Adrenal gland (tissue), 9 donors: ENCODE measurements at regions not wholly inside any gene's neighbourhood (a gene's known extent, or its start where the extent isn't known, plus 50 kb on each side); places are given as distances from the start of the nearest gene placed in this dataset.

Experiments used
- DNase-seq, 7 donors: peaks; one replicate each; pipeline ENCODE4 v3.0.0-alpha.2; 2019 to 2020
- H3K27ac ChIP-seq, 5 donors: fragments of 200-600 bp; sonication (generic) in 4 of 5; 1 replicate in 3 of 5; 2 replicates in 2 of 5; pipeline versions ENCODE4 v1.5.1 to v1.8.0; 2016 to 2020; ENCODE audit warnings: mild to moderate bottlenecking in 1 of 5
- H3K27me3 ChIP-seq: fragments of 200-600 bp; 2 replicates; pipeline ENCODE4 v1.8.0; 2021
- H3K36me3 ChIP-seq, 2 donors: fragments of 200-600 bp; replicated peaks in 1 of 2; 1 replicate in 1 of 2; 2 replicates in 1 of 2; pipeline versions ENCODE4 v1.5.1 to v1.8.0; 2018 to 2022
- H3K4me1 ChIP-seq, 2 donors: fragments of 200-600 bp; replicated peaks in 1 of 2; 1 replicate in 1 of 2; 2 replicates in 1 of 2; pipeline versions ENCODE4 v1.5.1 to v1.8.0; 2018 to 2021
- H3K4me3 ChIP-seq, 4 donors: fragments of 200-600 bp; sonication (generic) in 3 of 4; one replicate each; pipeline ENCODE4 v1.5.1; 2016 to 2018
- H3K9me3 ChIP-seq, 3 donors: fragments of 200-600 bp; sonication (generic) in 1 of 3; replicated peaks in 1 of 3; 1 replicate in 2 of 3; 2 replicates in 1 of 3; pipeline versions ENCODE4 v1.5.1 to v1.8.0; 2016 to 2021
- CTCF ChIP-seq, 6 experiments: fragments of 450-650 bp in 4 of 6; fragments of 200-600 bp in 2 of 6; sonication (generic) in 1 of 6; IDR thresholded peaks; 1 replicate in 5 of 6; 2 replicates in 1 of 6; pipeline versions ENCODE4 v1.5.1 to v1.8.0; 2016 to 2021; ENCODE audit warnings: antibody characterized with exemption in 6 of 6, mild to moderate bottlenecking in 2 of 6, moderate library complexity in 1 of 6
- POLR2A ChIP-seq, 2 donors: fragments of 450-650 bp; IDR thresholded peaks; one replicate each; pipeline ENCODE4 v1.6.1; 2017; ENCODE audit warnings: antibody characterized with exemption in 2 of 2, mild to moderate bottlenecking in 2 of 2, moderate library complexity in 1 of 2
- WGBS, 4 donors: extraction: QIAGEN DNeasy Blood & Tissue Kit in 2 of 4; methylation state at CpG; one replicate each; pipeline versions ENCODE4 v1.1.5 to v1.1.7; 2013 to 2017; 5-methylcytosine and 5-hydroxymethylcytosine counted together
- intact Hi-C, 2 donors: fragments of 100-400 bp; cut with DNase I; formaldehyde crosslinking; loops; one replicate each; pipeline versions ENCODE4 v1.14.1 to v1.15.0; 2022 to 2023
- donor health status: healthy with polysubstance abuse.
- donor health status: Bipolar disorder and iron deficiency.
- donor health status: DM: yes; HTN: yes; CAD: no.
- donor health status: DM: no; HTN: no; CAD: no.
- donor health status: DM: no; HTN: no; CAD: no.

GRCh38 chr9:31639451-31639850, 745.0 kb upstream of the ACO1 start:
- no peaks in the 10 kb centered on the region for H3K9me3 ChIP-seq
- no peak for TF ChIP-seq POLR2A (IDR thresholded peaks at IDR 0.05)
- no peak for TF ChIP-seq CTCF (IDR thresholded peaks at IDR 0.05)
- no peaks in the 10 kb centered on the region for H3K4me1 ChIP-seq
- H3K27me3 ChIP-seq, result no peaks in the 10 kb centered on the region
- no peak for DNase-seq
- no peak overlapping the region for H3K27ac ChIP-seq
- H3K36me3 ChIP-seq, result no peaks in the 10 kb centered on the region
- no peak overlapping the region for H3K4me3 ChIP-seq
- intact Hi-C loops, result no loop called here
- 65 to 96% (median 89%) methylated on average over 1 of the region's 1 CpG for WGBS, 4 donors

- intact Hi-C loops, result no loop called here
- Histone ChIP-seq H3K27ac (no peak overlapping the region), H3K36me3 (no peaks in the 10 kb centered on the region), H3K9me3 (no peaks in the 10 kb centered on the region), H3K27me3 (no peaks in the 10 kb centered on the region), H3K4me3 (no peak overlapping the region), H3K4me1 (no peaks in the 10 kb centered on the region)
- 41 to 61% (median 60%) methylated on average over 3 of the region's 3 CpGs for WGBS, 4 donors
- no peak for DNase-seq
- no peak for TF ChIP-seq POLR2A (IDR thresholded peaks at IDR 0.05)
Measured at GRCh38 chr9:31669311-31669710, 715.1 kb upstream of the ACO1 start.

DNA sequence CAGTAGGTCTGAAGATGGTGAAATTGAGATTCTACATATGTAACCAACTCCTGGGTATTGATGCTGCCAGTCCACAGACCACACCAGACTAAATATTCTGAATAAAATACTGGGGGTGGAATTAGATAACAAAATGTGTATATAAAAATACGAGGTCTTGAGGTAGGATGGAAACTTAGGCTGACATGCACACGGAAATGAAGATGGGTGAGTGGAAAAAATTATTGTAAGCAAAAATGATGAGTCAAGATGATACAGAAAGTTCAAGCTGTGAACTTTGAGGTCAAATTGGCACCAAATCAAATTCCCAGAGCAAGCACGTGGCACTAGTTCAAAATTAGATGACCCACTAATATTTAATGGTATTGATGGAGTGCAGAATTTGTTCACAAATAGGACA, 713.4 kb upstream of the ACO1 start:
- TF ChIP-seq CTCF (IDR thresholded peaks at IDR 0.05), result no peak
- TF ChIP-seq POLR2A (IDR thresholded peaks at IDR 0.05), result no peak
- Histone ChIP-seq H3K36me3 (no peaks in the 10 kb centered on the region), H3K4me3 (no peak overlapping the region), H3K4me1 (no peaks in the 10 kb centered on the region), H3K27me3 (no peaks in the 10 kb centered on the region), H3K9me3 (no peaks in the 10 kb centered on the region), H3K27ac (no peak overlapping the region)
- no peak for DNase-seq
- intact Hi-C loops, result no loop called here
- WGBS, 4 donors, result 45 to 58% (median 50%) methylated on average over 3 of the region's 3 CpGs

DNA sequence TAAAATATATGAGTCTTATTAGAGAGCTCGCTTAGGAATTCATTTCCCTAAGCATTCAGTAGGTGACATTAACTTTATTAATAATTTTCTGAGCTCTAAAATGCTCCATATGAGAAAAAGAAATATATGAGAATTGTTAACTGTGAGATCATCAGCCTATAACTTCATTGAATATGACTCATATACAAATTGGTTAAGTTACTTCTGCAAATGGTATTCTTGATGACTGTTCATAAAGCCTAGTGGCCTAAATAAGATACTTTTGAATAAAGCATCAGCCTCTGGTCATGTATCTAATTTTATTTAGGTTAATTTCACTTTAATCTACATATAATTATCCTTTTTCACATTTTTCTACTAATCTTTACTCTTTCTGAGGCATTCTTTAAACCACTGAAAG, 710.2 kb upstream of the ACO1 start:
- 87 to 98% (median 93%) methylated on average over 1 of the region's 1 CpG for WGBS, 4 donors
- H3K27ac ChIP-seq, result no peak overlapping the region

More for the DNA sequence above, 710.2 kb upstream of the ACO1 start:
- intact Hi-C loops, result no loop called here
- no peaks in the 10 kb centered on the region for H3K27me3 ChIP-seq
- no peaks in the 10 kb centered on the region for H3K9me3 ChIP-seq
- no peaks in the 10 kb centered on the region for H3K36me3 ChIP-seq
- H3K4me3 ChIP-seq, result no peak overlapping the region
- TF ChIP-seq CTCF (IDR thresholded peaks at IDR 0.05) (no peak), POLR2A (IDR thresholded peaks at IDR 0.05) (no peak)
- H3K4me1 ChIP-seq, result no peaks in the 10 kb centered on the region
- DNase-seq, result no peak
